ENCODE measurements at regions not wholly inside any gene's neighbourhood (a gene's known extent, or its start where the extent isn't known, plus 50 kb on each side); places are given as distances from the start of the nearest gene placed in this dataset.
"Not testable (repeated sequence)": the region's sequence is repeated elsewhere in the genome, so short reads cannot be mapped to it uniquely, and the experiment has no call there.

- no peak for DNase-seq
Measured at GRCh38 chrX:42432552-42432951, 345.4 kb downstream of the PPP1R2C start.

- no peak for DNase-seq
Measured at GRCh38 chrX:42422961-42423360, 355.0 kb downstream of the PPP1R2C start.

- DNase-seq, result no peak
Measured at GRCh38 chrX:42420426-42420825, 357.5 kb downstream of the PPP1R2C start.

- DNase-seq, result no peak
Measured at GRCh38 chrX:42415636-42416035, 362.3 kb downstream of the PPP1R2C start.

- no peak for DNase-seq
Measured at GRCh38 chrX:42414057-42414456, 363.9 kb downstream of the PPP1R2C start.

- no peak for DNase-seq
Measured at GRCh38 chrX:42399632-42400024, 378.3 kb downstream of the PPP1R2C start.

- no peak for DNase-seq
Measured at GRCh38 chrX:42398967-42399631, 378.9 kb downstream of the PPP1R2C start.

GRCh38 chrX:42396136-42396535 lies 381.8 kb downstream of the PPP1R2C start:
- no peak for DNase-seq

GRCh38 chrX:42392846-42393245 lies 385.1 kb downstream of the PPP1R2C start:
- no peak for DNase-seq

- no peak for DNase-seq
Measured at GRCh38 chrX:42386681-42387080, 391.3 kb downstream of the PPP1R2C start.

GRCh38 chrX:42385730-42386129 lies 392.2 kb downstream of the PPP1R2C start:
- DNase-seq, result no peak

GRCh38 chrX:42384956-42385355 lies 393.0 kb downstream of the PPP1R2C start:
- DNase-seq, result no peak

- no peak for DNase-seq
Measured at GRCh38 chrX:42378857-42379256, 399.1 kb downstream of the PPP1R2C start.

GRCh38 chrX:42375086-42375485 lies 402.9 kb downstream of the PPP1R2C start:
- no peak for DNase-seq

- no peak for DNase-seq
Measured at GRCh38 chrX:42366181-42366580, 411.8 kb downstream of the PPP1R2C start.

- no peak for DNase-seq
Measured at GRCh38 chrX:42362219-42362618, 415.7 kb downstream of the PPP1R2C start.

GRCh38 chrX:42342981-42343380 lies 419.6 kb upstream of the CASK start:
- not testable (repeated sequence) for DNase-seq
